ENCODE measurements at regions not wholly inside any gene's neighbourhood (a gene's known extent, or its start where the extent isn't known, plus 50 kb on each side); places are given as distances from the start of the nearest gene placed in this dataset.

GRCh38 chr21:38178653-38179470, 77.9 kb upstream of the KCNJ15 start:
- H3K9me3 ChIP-seq, result no peaks in the 10 kb centered on the region
- DNase-seq (no peak), ATAC-seq (no peak)
- intact Hi-C loops (cut with DNase I, micrococcal nuclease), result no loop called here
- no peaks in the 10 kb centered on the region for H3K4me1 ChIP-seq (ENCODE audit: low read depth)
- no peaks in the 10 kb centered on the region for H3K36me3 ChIP-seq (ENCODE audit: low read depth)
- no peak overlapping the region for H3K4me3 ChIP-seq
- no peak for TF ChIP-seq CTCF (IDR thresholded peaks at IDR 0.05)

GRCh38 chr21:38179511-38179910, 77.3 kb upstream of the KCNJ15 start:
- ATAC-seq, result no peak
- Histone ChIP-seq H3K36me3 (ENCODE audit: low read depth) (no peaks in the 10 kb centered on the region), H3K4me3 (no peak overlapping the region), H3K9me3 (no peaks in the 10 kb centered on the region), H3K4me1 (ENCODE audit: low read depth) (no peaks in the 10 kb centered on the region)
- DNase-seq, result no peak
- no peak for TF ChIP-seq CTCF (IDR thresholded peaks at IDR 0.05)
- intact Hi-C loops (cut with DNase I, micrococcal nuclease), result no loop called here

GRCh38 chr21:38181096-38181495, 75.7 kb upstream of the KCNJ15 start:
- Histone ChIP-seq H3K9me3 (no peaks in the 10 kb centered on the region), H3K4me3 (no peak overlapping the region), H3K36me3 (ENCODE audit: low read depth) (no peaks in the 10 kb centered on the region), H3K4me1 (ENCODE audit: low read depth) (no peaks in the 10 kb centered on the region)
- TF ChIP-seq CTCF (IDR thresholded peaks at IDR 0.05), result no peak
- ATAC-seq (no peak), DNase-seq (no peak)
- intact Hi-C loops (cut with DNase I, micrococcal nuclease), result no loop called here

GRCh38 chr21:38182370-38182985, 74.3 kb upstream of the KCNJ15 start:
- no peak overlapping the region for H3K4me3 ChIP-seq
- no peaks in the 10 kb centered on the region for H3K4me1 ChIP-seq (ENCODE audit: low read depth)
- TF ChIP-seq CTCF (IDR thresholded peaks at IDR 0.05), result no peak
- H3K36me3 ChIP-seq (ENCODE audit: low read depth), result no peaks in the 10 kb centered on the region
- no peak for ATAC-seq
- intact Hi-C loops (cut with DNase I, micrococcal nuclease), result no loop called here
- no peak for DNase-seq
- H3K9me3 ChIP-seq, result no peaks in the 10 kb centered on the region

GRCh38 chr21:38183961-38184360, 72.8 kb upstream of the KCNJ15 start:
- intact Hi-C loops (cut with DNase I, micrococcal nuclease), result no loop called here
- no peak for TF ChIP-seq CTCF (IDR thresholded peaks at IDR 0.05)
- H3K9me3 ChIP-seq, result no peaks in the 10 kb centered on the region
- DNase-seq (no peak), ATAC-seq (no peak)
- H3K4me3 ChIP-seq, result no peak overlapping the region
- H3K4me1 ChIP-seq (ENCODE audit: low read depth), result no peaks in the 10 kb centered on the region
- no peaks in the 10 kb centered on the region for H3K36me3 ChIP-seq (ENCODE audit: low read depth)

Measured in mucosa of descending colon (tissue), 3 donors.